ENCODE measurements at regions not wholly inside any gene's neighbourhood (a gene's known extent, or its start where the extent isn't known, plus 50 kb on each side); places are given as distances from the start of the nearest gene placed in this dataset.

GRCh38 chr14:31944256-31945073 lies 132.6 kb upstream of the ARHGAP5 start:
- DNase-seq = peak; percentile 74

- DNase-seq = peak; percentile 77
Measured at GRCh38 chr14:31945074-31945613, 132.0 kb upstream of the ARHGAP5 start.

GRCh38 chr14:31945701-31946100 lies 131.4 kb upstream of the ARHGAP5 start:
- no peak for DNase-seq

- no peak for DNase-seq
Measured at GRCh38 chr14:31947076-31947475, 130.0 kb upstream of the ARHGAP5 start.

- DNase-seq = no peak
Measured at GRCh38 chr14:31947680-31948595, 129.2 kb upstream of the ARHGAP5 start.

GRCh38 chr14:31949709-31950108 lies 127.4 kb upstream of the ARHGAP5 start:
- no peak for DNase-seq

- DNase-seq = no peak
Measured at GRCh38 chr14:31950331-31950730, 126.8 kb upstream of the ARHGAP5 start.

GRCh38 chr14:31950764-31951637 lies 126.1 kb upstream of the ARHGAP5 start:
- DNase-seq = no peak

- DNase-seq = no peak
Measured at GRCh38 chr14:31951638-31951964, 125.5 kb upstream of the ARHGAP5 start.

- no peak for DNase-seq
Measured at GRCh38 chr14:31952573-31952972, 124.5 kb upstream of the ARHGAP5 start.

- no peak for DNase-seq
Measured at GRCh38 chr14:31953210-31953609, 123.9 kb upstream of the ARHGAP5 start.

GRCh38 chr14:31954991-31955390 lies 122.1 kb upstream of the ARHGAP5 start:
- DNase-seq = no peak

- no peak for DNase-seq
Measured at GRCh38 chr14:31955936-31956579, 121.0 kb upstream of the ARHGAP5 start.

- DNase-seq = no peak
Measured at GRCh38 chr14:31957565-31957964, 119.5 kb upstream of the ARHGAP5 start.

- DNase-seq = no peak
Measured at GRCh38 chr14:31960039-31960438, 117.1 kb upstream of the ARHGAP5 start.

GRCh38 chr14:31961896-31962295 lies 115.2 kb upstream of the ARHGAP5 start:
- DNase-seq = peak; percentile 15

- DNase-seq = no peak
Measured at GRCh38 chr14:31962920-31963319, 114.2 kb upstream of the ARHGAP5 start.

- no peak for DNase-seq
Measured at GRCh38 chr14:31963587-31963986, 113.5 kb upstream of the ARHGAP5 start.

- no peak for DNase-seq
Measured at GRCh38 chr14:31964490-31964889, 112.6 kb upstream of the ARHGAP5 start.

GRCh38 chr14:31965071-31965734 lies 111.9 kb upstream of the ARHGAP5 start:
- DNase-seq = no peak

- DNase-seq = no peak
Measured at GRCh38 chr14:31965735-31966598, 111.1 kb upstream of the ARHGAP5 start.
